SK-N-SH (cell line): ENCODE measurements at regions not wholly inside any gene's neighbourhood (a gene's known extent, or its start where the extent isn't known, plus 50 kb on each side); places are given as distances from the start of the nearest gene placed in this dataset.

Source experiments
- CTCF ChIP-seq: fragments of 200-600 bp; sonication (generic); IDR thresholded peaks from 2 replicates; pipeline ENCODE4 v1.6.1; 2017; ENCODE audit warnings: antibody characterized with exemption, mild to moderate bottlenecking, moderate library complexity
- EZH2phosphoT487 ChIP-seq: fragments of 200-600 bp; sonication (generic); IDR thresholded peaks from 2 replicates; pipeline ENCODE4 v1.6.1; 2017; ENCODE audit warnings: low read depth, mixed run types, mild to moderate bottlenecking, antibody characterized with exemption, moderate library complexity, borderline replicate concordance
- POLR2AphosphoS5 ChIP-seq: IDR thresholded peaks from 2 replicates; pipeline ENCODE4 v1.6.1; 2012; ENCODE audit warnings: low read depth, low read length
- SIN3A ChIP-seq: IDR thresholded peaks from 2 replicates; pipeline ENCODE4 v1.6.1; 2012; ENCODE audit warnings: low read depth, mild to moderate bottlenecking, low read length, moderate library complexity, borderline replicate concordance
- TAF1 ChIP-seq: IDR thresholded peaks from 2 replicates; pipeline ENCODE4 v1.6.1; 2012; ENCODE audit warnings: low read depth, mild to moderate bottlenecking, low read length, moderate library complexity, borderline replicate concordance
- USF1 ChIP-seq: IDR thresholded peaks from 2 replicates; pipeline ENCODE4 v1.4.0; 2012; ENCODE audit warnings: low read depth, borderline replicate concordance
- YY1 ChIP-seq: IDR thresholded peaks from 2 replicates; pipeline ENCODE4 v1.4.0; 2012; ENCODE audit warnings: low read depth, mild to moderate bottlenecking
- TF ChIP-seq, protein P1 (sequence below): IDR thresholded peaks from 2 replicates; pipeline ENCODE4 v1.4.0; 2012; ENCODE audit warnings: low read depth, borderline replicate concordance
- TF ChIP-seq, protein P2 (sequence below): IDR thresholded peaks from 2 replicates; pipeline ENCODE4 v1.6.1; 2012; ENCODE audit warnings: mild to moderate bottlenecking, low read depth, low read length, moderate library complexity

DNA sequence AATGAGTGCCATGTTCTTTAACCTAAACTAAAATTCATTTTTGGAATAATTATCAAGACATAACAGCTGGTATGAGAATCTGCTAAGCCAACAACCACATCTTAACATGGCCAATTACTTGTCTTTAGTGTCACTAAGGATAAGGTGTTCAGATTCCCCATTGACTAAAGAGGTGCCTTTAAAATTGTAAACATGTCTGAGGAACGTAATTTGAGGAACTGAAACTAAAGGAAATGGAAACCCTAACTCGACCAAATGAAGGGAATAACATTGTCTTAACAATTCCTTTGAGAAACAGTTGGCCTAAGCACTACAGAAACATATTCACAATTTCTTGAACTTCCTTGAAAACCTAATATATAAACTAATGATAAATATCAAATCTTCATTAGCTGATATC is 355.4 kb upstream of the GULP1 start:
- TF ChIP-seq CTCF = no peak
- no peak for TF ChIP-seq SIN3A
- no peak for TF ChIP-seq USF1
- TF ChIP-seq, protein P1, sequence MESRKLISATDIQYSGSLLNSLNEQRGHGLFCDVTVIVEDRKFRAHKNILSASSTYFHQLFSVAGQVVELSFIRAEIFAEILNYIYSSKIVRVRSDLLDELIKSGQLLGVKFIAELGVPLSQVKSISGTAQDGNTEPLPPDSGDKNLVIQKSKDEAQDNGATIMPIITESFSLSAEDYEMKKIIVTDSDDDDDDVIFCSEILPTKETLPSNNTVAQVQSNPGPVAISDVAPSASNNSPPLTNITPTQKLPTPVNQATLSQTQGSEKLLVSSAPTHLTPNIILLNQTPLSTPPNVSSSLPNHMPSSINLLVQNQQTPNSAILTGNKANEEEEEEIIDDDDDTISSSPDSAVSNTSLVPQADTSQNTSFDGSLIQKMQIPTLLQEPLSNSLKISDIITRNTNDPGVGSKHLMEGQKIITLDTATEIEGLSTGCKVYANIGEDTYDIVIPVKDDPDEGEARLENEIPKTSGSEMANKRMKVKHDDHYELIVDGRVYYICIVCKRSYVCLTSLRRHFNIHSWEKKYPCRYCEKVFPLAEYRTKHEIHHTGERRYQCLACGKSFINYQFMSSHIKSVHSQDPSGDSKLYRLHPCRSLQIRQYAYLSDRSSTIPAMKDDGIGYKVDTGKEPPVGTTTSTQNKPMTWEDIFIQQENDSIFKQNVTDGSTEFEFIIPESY = no peak
- no peak for TF ChIP-seq TAF1
- TF ChIP-seq, protein P2, sequence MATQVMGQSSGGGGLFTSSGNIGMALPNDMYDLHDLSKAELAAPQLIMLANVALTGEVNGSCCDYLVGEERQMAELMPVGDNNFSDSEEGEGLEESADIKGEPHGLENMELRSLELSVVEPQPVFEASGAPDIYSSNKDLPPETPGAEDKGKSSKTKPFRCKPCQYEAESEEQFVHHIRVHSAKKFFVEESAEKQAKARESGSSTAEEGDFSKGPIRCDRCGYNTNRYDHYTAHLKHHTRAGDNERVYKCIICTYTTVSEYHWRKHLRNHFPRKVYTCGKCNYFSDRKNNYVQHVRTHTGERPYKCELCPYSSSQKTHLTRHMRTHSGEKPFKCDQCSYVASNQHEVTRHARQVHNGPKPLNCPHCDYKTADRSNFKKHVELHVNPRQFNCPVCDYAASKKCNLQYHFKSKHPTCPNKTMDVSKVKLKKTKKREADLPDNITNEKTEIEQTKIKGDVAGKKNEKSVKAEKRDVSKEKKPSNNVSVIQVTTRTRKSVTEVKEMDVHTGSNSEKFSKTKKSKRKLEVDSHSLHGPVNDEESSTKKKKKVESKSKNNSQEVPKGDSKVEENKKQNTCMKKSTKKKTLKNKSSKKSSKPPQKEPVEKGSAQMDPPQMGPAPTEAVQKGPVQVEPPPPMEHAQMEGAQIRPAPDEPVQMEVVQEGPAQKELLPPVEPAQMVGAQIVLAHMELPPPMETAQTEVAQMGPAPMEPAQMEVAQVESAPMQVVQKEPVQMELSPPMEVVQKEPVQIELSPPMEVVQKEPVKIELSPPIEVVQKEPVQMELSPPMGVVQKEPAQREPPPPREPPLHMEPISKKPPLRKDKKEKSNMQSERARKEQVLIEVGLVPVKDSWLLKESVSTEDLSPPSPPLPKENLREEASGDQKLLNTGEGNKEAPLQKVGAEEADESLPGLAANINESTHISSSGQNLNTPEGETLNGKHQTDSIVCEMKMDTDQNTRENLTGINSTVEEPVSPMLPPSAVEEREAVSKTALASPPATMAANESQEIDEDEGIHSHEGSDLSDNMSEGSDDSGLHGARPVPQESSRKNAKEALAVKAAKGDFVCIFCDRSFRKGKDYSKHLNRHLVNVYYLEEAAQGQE = no peak
- no peak for TF ChIP-seq EZH2phosphoT487
- TF ChIP-seq YY1 = no peak
- TF ChIP-seq POLR2AphosphoS5 = no peak
